PFSK-1 (cell line): ENCODE measurements at regions not wholly inside any gene's neighbourhood (a gene's known extent, or its start where the extent isn't known, plus 50 kb on each side); places are given as distances from the start of the nearest gene placed in this dataset.

Experiments
- FOXP2 ChIP-seq: optimal IDR thresholded peaks from 2 replicates; pipeline ENCODE3; 2011; ENCODE audit warnings: borderline replicate concordance, control low read depth, inconsistent platforms; ENCODE audit not compliant: insufficient read depth; ENCODE audit errors: extremely low read length, extremely low read depth
- POLR2AphosphoS5 ChIP-seq: IDR thresholded peaks from 2 replicates; pipeline ENCODE4 v1.6.1; 2012; ENCODE audit warnings: low read depth, mild to moderate bottlenecking, control low read depth, low read length, moderate library complexity
- REST ChIP-seq, 2 experiments: IDR thresholded peaks; 2 replicates each; pipeline versions ENCODE4 v1.6.1 to v1.8.0; 2011 to 2012; ENCODE audit warnings: low read depth in 2 of 2, low read length in 2 of 2, control low read depth in 1 of 2, inconsistent platforms in 1 of 2, mild to moderate bottlenecking in 1 of 2, moderate library complexity in 1 of 2; ENCODE audit not compliant: insufficient read depth in 1 of 2
- TAF1 ChIP-seq: IDR thresholded peaks from 2 replicates; pipeline ENCODE4 v1.6.1; 2012; ENCODE audit warnings: low read length, control low read depth, borderline replicate concordance; ENCODE audit not compliant: insufficient read depth

GRCh38 chr2:3008561-3008960, 369.1 kb downstream of the EIPR1 start:
- TF ChIP-seq TAF1 (no peak), POLR2AphosphoS5 (no peak), REST (IDR thresholded peaks at IDR 0.05; ENCODE audit: insufficient read depth in 1 of 2, low read depth in 2 of 2, low read length in 2 of 2) (no peak), FOXP2 (no peak)
